ENCODE measurements at regions not wholly inside any gene's neighbourhood (a gene's known extent, or its start where the extent isn't known, plus 50 kb on each side); places are given as distances from the start of the nearest gene placed in this dataset.

DNA sequence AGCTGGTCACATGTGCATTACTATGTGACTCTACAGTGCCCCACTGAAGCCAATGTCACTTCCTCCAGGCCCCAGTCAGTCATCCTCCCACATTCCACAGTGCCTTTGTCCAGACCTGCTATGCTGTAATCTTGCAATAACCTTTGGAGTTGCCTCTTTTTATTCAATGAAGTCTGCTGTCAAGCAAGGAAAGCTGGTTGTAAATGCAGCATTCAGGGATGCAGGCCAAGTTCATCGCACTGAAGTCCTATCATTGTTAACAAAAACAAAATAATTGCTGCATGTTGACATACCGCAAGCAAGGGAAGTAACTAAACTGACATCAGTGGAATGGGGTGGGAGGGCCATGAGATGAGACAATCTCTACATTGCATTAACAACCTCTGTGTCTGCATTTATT is 131.2 kb upstream of the CDYL start:
- Histone ChIP-seq H3K27me3 (ENCODE audit: insufficient read depth, low read depth, low read length) (no peaks in the 10 kb centered on the region), H3K9me3 (ENCODE audit: low read length) (no peaks in the 10 kb centered on the region), H3K9me2 (ENCODE audit: insufficient read depth, low read length) (no peaks in the 10 kb centered on the region), H3K9ac (ENCODE audit: low read length) (no peak overlapping the region), H3K79me2 (replicated peaks; ENCODE audit: insufficient read depth, low read length) (no peaks in the 10 kb centered on the region), H3K36me3 (ENCODE audit: insufficient read depth, low read length) (no peaks in the 10 kb centered on the region), H2AFZ (ENCODE audit: low read depth, low read length) (no peak overlapping the region), H3F3A (ENCODE audit: insufficient read depth, low read length, poor library complexity, severe bottlenecking) (no peaks in the 10 kb centered on the region), H4K20me1 (ENCODE audit: insufficient read depth) (no peaks in the 10 kb centered on the region), H3K27ac (ENCODE audit: low read length) (no peak overlapping the region), H3K4me2 (ENCODE audit: low read length) (no peak overlapping the region), H3K4me3 (ENCODE audit: low read length) (no peak overlapping the region)
- TF ChIP-seq RAD21 (conservative IDR thresholded peaks at IDR 0.05) (no peak), EZH2 (IDR thresholded peaks at IDR 0.05; ENCODE audit: borderline replicate concordance, insufficient read depth, low read length, poor library complexity, severe bottlenecking) (no peak), MXI1 (conservative IDR thresholded peaks at IDR 0.05; ENCODE audit: poor library complexity, severe bottlenecking) (no peak), EP300 (conservative IDR thresholded peaks at IDR 0.05; ENCODE audit: poor library complexity, severe bottlenecking) (no peak), SMC3 (conservative IDR thresholded peaks at IDR 0.05; ENCODE audit: poor library complexity) (no peak), TAF1 (IDR thresholded peaks at IDR 0.05; ENCODE audit: low read depth) (no peak), POLR2AphosphoS5 (IDR thresholded peaks at IDR 0.05) (no peak)
- TF ChIP-seq, protein P1, sequence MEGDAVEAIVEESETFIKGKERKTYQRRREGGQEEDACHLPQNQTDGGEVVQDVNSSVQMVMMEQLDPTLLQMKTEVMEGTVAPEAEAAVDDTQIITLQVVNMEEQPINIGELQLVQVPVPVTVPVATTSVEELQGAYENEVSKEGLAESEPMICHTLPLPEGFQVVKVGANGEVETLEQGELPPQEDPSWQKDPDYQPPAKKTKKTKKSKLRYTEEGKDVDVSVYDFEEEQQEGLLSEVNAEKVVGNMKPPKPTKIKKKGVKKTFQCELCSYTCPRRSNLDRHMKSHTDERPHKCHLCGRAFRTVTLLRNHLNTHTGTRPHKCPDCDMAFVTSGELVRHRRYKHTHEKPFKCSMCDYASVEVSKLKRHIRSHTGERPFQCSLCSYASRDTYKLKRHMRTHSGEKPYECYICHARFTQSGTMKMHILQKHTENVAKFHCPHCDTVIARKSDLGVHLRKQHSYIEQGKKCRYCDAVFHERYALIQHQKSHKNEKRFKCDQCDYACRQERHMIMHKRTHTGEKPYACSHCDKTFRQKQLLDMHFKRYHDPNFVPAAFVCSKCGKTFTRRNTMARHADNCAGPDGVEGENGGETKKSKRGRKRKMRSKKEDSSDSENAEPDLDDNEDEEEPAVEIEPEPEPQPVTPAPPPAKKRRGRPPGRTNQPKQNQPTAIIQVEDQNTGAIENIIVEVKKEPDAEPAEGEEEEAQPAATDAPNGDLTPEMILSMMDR (IDR thresholded peaks at IDR 0.05; ENCODE audit: poor library complexity, severe bottlenecking): no peak
- TF ChIP-seq, protein P2, sequence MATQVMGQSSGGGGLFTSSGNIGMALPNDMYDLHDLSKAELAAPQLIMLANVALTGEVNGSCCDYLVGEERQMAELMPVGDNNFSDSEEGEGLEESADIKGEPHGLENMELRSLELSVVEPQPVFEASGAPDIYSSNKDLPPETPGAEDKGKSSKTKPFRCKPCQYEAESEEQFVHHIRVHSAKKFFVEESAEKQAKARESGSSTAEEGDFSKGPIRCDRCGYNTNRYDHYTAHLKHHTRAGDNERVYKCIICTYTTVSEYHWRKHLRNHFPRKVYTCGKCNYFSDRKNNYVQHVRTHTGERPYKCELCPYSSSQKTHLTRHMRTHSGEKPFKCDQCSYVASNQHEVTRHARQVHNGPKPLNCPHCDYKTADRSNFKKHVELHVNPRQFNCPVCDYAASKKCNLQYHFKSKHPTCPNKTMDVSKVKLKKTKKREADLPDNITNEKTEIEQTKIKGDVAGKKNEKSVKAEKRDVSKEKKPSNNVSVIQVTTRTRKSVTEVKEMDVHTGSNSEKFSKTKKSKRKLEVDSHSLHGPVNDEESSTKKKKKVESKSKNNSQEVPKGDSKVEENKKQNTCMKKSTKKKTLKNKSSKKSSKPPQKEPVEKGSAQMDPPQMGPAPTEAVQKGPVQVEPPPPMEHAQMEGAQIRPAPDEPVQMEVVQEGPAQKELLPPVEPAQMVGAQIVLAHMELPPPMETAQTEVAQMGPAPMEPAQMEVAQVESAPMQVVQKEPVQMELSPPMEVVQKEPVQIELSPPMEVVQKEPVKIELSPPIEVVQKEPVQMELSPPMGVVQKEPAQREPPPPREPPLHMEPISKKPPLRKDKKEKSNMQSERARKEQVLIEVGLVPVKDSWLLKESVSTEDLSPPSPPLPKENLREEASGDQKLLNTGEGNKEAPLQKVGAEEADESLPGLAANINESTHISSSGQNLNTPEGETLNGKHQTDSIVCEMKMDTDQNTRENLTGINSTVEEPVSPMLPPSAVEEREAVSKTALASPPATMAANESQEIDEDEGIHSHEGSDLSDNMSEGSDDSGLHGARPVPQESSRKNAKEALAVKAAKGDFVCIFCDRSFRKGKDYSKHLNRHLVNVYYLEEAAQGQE (IDR thresholded peaks at IDR 0.05; ENCODE audit: borderline replicate concordance): no peak

- no peak overlapping the region for H3K4me3 ChIP-seq (ENCODE audit: low read length)
- H3K9ac ChIP-seq (ENCODE audit: low read length): no peak overlapping the region
- no peaks in the 10 kb centered on the region for H3K9me2 ChIP-seq (ENCODE audit: insufficient read depth, low read length)
- no peaks in the 10 kb centered on the region for H3K79me2 ChIP-seq (replicated peaks; ENCODE audit: insufficient read depth, low read length)
- H3K27ac ChIP-seq (ENCODE audit: low read length): no peak overlapping the region
- H3K36me3 ChIP-seq (ENCODE audit: insufficient read depth, low read length): no peaks in the 10 kb centered on the region
- no peak overlapping the region for H3K4me2 ChIP-seq (ENCODE audit: low read length)
- TF ChIP-seq TAF1 (IDR thresholded peaks at IDR 0.05; ENCODE audit: low read depth) (no peak), MXI1 (conservative IDR thresholded peaks at IDR 0.05; ENCODE audit: poor library complexity, severe bottlenecking) (no peak), POLR2AphosphoS5 (IDR thresholded peaks at IDR 0.05) (no peak), SMC3 (conservative IDR thresholded peaks at IDR 0.05; ENCODE audit: poor library complexity) (no peak), EP300 (conservative IDR thresholded peaks at IDR 0.05; ENCODE audit: poor library complexity, severe bottlenecking) (no peak)
- TF ChIP-seq, protein P1 (IDR thresholded peaks at IDR 0.05; ENCODE audit: poor library complexity, severe bottlenecking): no peak
- H2AFZ ChIP-seq (ENCODE audit: low read depth, low read length): no peak overlapping the region
- H3F3A ChIP-seq (ENCODE audit: insufficient read depth, low read length, poor library complexity, severe bottlenecking): no peaks in the 10 kb centered on the region
- no peaks in the 10 kb centered on the region for H3K27me3 ChIP-seq (ENCODE audit: insufficient read depth, low read depth, low read length)
- H4K20me1 ChIP-seq (ENCODE audit: insufficient read depth): no peaks in the 10 kb centered on the region
- no peaks in the 10 kb centered on the region for H3K9me3 ChIP-seq (ENCODE audit: low read length)
Observed at GRCh38 chr6:4641461-4641860, 134.7 kb upstream of the CDYL start.
